Adrenal gland (tissue), 5 donors: ENCODE measurements at regions not wholly inside any gene's neighbourhood (a gene's known extent, or its start where the extent isn't known, plus 50 kb on each side); places are given as distances from the start of the nearest gene placed in this dataset.

Experiments
- POLR2A ChIP-seq, 2 donors: fragments of 450-650 bp; IDR thresholded peaks; one replicate each; pipeline ENCODE4 v1.6.1; 2017; ENCODE audit warnings: antibody characterized with exemption in 2 of 2, mild to moderate bottlenecking in 2 of 2, moderate library complexity in 1 of 2
- TF ChIP-seq, protein P1 (sequence below), 6 experiments: fragments of 450-650 bp in 4 of 6; fragments of 200-600 bp in 2 of 6; sonication (generic) in 1 of 6; IDR thresholded peaks; 1 replicate in 5 of 6; 2 replicates in 1 of 6; pipeline versions ENCODE4 v1.5.1 to v1.8.0; 2016 to 2021; ENCODE audit warnings: antibody characterized with exemption in 6 of 6, mild to moderate bottlenecking in 2 of 6, moderate library complexity in 1 of 6
- donor health status: DM: no; HTN: no; CAD: no.

- TF ChIP-seq, protein P1, sequence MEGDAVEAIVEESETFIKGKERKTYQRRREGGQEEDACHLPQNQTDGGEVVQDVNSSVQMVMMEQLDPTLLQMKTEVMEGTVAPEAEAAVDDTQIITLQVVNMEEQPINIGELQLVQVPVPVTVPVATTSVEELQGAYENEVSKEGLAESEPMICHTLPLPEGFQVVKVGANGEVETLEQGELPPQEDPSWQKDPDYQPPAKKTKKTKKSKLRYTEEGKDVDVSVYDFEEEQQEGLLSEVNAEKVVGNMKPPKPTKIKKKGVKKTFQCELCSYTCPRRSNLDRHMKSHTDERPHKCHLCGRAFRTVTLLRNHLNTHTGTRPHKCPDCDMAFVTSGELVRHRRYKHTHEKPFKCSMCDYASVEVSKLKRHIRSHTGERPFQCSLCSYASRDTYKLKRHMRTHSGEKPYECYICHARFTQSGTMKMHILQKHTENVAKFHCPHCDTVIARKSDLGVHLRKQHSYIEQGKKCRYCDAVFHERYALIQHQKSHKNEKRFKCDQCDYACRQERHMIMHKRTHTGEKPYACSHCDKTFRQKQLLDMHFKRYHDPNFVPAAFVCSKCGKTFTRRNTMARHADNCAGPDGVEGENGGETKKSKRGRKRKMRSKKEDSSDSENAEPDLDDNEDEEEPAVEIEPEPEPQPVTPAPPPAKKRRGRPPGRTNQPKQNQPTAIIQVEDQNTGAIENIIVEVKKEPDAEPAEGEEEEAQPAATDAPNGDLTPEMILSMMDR (IDR thresholded peaks at IDR 0.05), result no peak
- no peak for TF ChIP-seq POLR2A (IDR thresholded peaks at IDR 0.05)
Measured at GRCh38 chr1:244782056-244782455, 53.4 kb upstream of the COX20 start.
